ENCODE measurements at regions not wholly inside any gene's neighbourhood (a gene's known extent, or its start where the extent isn't known, plus 50 kb on each side); places are given as distances from the start of the nearest gene placed in this dataset.

- TF ChIP-seq CTCF (IDR thresholded peaks at IDR 0.05; ENCODE audit: low read depth, low read length) (no peak), EZH2phosphoT487 (IDR thresholded peaks at IDR 0.05; ENCODE audit: low read depth) (no peak)
Measured at GRCh38 chr1:95308276-95309030, 74.4 kb downstream of the RWDD3 start.
